HG03354 (cell line): ENCODE measurements at regions not wholly inside any gene's neighbourhood (a gene's known extent, or its start where the extent isn't known, plus 50 kb on each side); places are given as distances from the start of the nearest gene placed in this dataset.

Source experiments
- ATAC-seq: cut with Tn5 transposase; IDR thresholded peaks from one replicate; pipeline ENCODE4 v1.9.1; 2021; ENCODE audit warnings: mild to moderate bottlenecking; ENCODE audit not compliant: unreplicated experiment, poor library complexity, severe bottlenecking

DNA sequence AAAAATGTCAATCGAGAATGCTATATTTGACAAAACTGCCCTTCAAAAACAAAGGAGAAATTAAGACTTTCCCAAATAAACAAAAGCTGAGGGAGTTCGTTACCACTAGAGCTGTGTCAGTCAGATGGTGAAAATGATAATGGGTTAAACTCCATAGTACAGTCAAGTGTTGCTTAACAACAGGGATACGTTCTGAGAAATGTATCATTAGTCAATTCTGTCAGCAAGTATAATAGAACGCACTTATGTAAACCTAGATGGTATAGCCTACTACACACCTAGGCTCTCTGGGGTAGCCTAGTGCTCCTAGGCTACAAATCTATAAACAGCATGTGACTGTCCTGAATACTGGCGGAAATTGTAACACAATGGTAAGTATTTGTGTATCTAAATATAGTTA, 138.7 kb downstream of the DRD1 start:
- no peak for ATAC-seq

DNA sequence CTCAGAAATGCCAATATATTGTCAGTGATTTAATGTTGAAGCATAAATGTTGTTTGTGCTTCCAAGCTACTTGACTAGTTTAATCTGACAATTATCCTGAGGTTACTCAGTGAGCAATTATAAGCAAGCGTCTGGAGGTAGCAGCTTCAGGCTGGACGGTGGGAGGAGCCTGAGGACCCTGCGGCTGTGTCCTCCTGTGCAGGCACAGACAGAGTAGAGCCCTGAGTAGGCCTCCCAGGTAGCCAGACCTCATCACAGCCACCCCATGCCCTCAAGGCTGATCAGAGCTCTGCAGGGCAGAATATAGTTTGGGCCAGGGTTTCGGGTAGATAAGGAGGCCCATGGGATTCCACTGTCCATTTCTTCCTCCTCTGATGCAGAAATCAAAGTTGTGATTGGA, 153.6 kb downstream of the DRD1 start:
- no peak for ATAC-seq

DNA sequence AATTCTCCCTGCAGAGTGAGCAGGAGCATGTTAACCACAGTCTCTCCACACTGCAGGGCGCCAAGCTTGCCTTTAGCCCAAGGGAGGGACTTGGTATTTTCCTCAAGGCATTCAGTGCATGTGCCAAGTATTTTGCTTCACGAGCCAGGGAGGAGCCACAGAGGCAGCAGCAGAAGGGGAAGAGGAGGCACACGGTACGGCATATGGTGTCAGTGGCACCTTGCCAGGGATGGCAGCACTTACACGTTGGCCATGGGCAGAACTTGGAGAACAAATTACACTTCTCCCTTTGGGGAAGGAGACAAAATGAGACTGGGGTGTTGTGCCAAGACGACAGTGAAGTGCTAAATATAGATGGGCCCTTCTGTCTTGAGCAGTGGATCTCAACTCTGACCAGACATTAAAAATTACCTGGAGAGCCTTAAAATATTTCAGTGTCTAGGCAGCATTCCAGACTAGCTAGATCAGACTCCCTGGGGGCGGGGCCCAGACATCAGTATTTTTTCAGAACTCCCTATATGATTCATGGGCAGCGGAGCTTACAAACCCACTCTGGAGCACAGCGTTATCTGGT, 155.8 kb downstream of the DRD1 start:
- no peak for ATAC-seq

DNA sequence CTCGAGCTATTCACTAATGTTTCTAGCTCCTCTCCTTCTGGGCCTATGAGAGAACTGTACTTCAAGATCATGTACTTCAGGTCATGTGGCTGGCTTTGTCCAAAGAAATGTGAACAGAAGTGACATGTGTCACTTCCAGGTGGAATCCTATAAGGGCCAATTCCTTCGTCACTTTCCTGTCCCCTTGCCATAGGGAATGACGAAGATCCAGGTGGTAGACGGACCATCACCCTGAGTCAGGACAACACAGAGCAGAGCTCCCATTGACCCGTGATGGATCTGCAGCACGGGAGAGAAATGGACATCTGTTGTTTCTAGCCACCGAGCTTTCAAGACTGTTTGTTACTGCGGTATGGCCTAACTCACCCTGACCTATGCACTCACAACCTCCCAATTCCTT, 157.0 kb downstream of the DRD1 start:
- ATAC-seq = no peak

DNA sequence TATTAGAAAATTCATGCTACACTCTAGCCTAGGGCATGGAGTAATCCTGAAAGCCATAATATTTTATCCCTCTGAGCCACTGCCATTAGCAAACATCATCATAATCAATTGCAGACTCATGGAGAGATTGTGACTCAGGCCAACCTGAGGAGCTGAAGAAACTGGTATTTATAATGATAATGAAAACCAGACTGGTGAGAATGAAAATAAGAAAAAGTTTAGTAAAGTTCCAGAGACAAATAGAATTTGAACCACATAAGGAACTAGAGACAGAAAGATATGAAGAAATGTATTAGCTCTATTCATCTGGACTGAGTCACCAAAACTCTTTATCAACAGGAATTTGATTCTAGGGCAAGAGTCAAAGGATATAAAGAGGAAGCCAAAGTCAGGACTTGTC, 158.7 kb downstream of the DRD1 start:
- no peak for ATAC-seq

DNA sequence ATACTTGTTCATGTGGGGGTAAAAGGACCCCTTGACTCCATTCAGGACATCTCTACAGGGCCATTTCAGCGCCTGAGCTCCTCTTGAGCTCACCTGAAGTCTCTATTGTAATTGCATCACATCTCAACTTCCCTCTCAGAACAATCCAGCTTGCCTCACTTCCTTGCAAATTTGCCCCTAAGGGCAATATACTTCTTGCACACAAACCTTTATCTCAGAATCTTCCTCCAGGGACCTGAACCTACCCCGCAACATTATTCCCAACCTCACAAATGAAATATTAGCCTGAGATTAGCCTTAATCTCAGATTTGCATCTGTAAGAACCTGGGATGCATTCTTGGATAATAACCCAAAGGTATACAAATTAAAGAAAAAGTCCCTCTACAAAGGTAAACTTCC, 159.2 kb downstream of the DRD1 start:
- no peak for ATAC-seq

DNA sequence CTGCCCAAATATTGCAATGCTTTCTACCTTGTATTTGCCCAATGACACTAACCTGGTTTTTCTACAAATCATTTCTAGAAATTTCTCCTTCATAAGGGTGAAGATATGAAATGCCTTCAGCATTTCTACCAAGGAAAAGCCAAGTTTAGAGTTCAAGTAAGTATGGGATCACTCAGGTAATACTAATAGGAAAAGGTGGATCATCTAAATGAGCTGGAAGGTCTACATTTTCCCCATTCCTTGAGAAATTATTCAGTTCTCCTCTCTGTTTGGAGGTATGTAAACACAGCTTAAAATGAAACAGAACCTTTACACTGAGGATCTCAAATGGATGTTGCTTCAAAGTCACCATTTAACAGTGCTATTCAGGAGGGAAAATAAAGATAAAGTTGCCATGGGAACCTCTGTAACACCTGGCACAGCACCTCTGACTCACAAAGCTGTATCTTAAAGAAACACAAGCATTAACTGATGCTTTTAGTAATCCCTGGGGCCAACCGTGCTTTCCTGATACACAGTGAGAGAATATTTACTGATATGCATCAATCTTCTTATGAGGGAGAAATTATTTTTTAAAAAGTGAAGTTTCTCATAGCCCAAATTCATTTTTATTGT, 161.3 kb downstream of the DRD1 start:
- no peak for ATAC-seq

DNA sequence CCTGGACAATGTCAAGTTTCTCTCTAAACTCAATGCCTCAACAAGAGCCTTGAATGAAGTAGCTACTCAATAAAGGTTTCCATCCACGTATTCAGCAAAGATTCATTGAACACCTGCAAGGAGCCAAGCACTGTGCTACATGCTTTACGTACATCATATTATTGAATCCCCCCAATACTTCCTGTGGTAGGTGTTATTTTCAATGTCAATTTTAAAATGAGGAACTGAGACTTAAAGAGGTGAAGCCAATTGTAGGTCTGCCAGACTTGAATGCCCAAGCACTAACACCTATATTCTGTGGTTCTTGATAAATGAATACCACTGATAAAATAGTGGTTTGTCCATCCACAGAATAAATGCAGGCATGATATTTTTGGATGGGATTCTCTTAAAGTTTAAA, 162.3 kb downstream of the DRD1 start:
- ATAC-seq = peak; percentile 70

DNA sequence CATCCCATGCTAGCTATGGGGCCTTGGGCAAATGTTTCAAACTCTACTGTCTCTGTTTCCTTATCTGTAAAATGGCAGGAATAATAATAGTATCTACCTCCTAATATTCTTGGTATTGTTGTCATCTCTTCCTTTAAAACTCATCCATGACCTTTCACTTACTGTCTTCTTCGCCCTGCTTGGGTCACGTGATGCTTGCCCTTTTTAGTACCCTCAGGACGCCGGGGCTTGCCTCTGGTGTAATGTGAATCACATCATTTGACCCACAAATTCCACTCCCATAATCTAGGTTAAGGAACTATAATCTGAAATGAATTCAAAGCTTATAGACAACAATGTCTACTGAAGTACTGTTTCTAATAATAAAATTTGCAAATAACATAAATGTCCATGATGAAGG, 162.7 kb downstream of the DRD1 start:
- no peak for ATAC-seq

DNA sequence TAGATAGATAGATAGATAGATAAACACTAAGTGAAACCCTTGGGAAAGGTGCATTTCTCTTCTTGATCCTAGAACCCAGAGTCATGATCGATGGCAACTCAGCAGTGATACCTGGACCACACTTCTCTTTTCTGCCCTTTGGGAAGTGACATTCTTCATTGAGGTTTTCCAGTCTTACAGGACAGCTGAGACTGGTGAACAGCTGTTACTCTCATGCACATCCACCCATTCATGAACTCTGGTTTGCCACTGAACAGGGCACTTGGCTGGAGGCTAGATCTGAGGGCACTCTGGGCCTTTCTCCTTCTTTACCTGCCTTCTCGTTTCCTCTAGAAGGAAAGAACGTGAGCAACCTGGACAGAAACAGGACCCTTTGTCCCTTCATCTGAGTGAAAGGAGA, 164.5 kb downstream of the DRD1 start:
- ATAC-seq = no peak

DNA sequence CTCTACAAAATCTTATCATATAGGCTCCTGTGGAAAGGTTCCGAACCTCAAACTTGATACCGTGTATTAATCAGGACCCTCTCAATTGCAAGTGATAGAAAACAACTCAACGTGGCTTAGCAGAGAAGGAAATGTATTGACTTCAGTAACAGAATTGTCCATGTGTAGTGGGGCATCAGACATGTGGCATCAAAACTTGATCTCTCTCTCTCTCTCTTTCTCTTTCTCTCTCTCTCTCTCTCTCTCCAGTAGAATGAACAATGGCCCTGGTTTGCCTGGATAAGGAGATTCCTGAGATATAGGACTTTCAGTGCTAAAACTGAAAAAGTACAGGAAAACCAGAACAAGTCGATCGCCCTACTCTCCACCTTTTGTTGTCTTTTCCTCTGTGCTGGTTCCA, 168.2 kb downstream of the DRD1 start:
- ATAC-seq = no peak

DNA sequence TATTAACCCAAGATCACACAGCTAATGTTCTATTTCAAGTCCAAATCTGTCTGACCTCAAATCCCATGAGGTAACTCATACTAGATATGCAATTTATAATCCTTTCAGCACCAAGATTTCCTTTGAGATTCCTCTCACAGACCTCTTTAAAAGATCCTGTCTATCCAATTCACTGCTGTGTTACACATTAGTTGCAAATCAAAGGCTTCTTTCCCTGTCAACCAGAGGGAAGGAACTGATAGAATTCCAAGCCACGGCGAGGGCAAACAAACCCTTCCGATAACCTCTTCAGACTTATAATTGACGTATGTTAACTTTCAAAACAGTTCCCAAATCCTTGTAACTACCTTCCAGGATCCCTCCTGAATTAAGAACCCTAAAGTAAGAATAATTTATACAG, 168.9 kb downstream of the DRD1 start:
- ATAC-seq = no peak

DNA sequence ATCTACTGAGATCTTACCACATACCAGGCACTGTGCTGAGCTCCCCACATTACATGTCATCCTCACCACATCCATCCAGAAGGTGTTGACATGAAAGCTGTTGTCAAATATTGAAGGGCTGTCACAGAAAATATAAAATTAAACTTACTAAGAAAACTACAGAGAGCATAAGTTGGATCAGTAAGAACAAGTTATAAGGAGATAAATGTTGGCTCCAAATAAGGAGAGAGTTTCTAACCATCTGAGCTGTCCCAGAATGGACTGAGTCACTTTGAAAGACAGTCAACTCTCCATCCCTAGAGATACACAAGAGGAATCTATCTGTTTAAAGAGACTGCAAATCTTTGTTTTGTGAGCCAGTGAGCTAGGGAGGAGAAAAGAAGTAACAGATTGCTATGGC, 169.8 kb downstream of the DRD1 start:
- ATAC-seq = no peak

DNA sequence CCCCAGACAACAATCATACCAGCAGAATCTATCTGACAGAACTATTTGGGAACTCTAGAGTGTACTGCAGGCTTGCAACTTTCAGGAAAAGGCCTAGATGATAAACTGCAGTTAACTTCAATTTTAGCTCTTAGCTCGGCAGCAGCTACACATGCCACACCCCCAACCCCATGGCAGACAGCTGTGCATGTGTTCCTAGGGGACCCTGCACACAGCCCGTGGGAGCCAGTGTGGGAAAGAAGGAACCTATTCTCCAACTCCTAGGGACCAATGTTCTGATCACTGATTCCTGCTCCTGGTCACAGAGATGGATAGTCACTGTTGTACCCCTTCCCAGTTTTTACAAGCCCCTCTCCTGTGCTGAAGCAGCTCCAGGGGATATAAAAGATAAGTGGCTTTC, 179.6 kb downstream of the DRD1 start:
- ATAC-seq = no peak

DNA sequence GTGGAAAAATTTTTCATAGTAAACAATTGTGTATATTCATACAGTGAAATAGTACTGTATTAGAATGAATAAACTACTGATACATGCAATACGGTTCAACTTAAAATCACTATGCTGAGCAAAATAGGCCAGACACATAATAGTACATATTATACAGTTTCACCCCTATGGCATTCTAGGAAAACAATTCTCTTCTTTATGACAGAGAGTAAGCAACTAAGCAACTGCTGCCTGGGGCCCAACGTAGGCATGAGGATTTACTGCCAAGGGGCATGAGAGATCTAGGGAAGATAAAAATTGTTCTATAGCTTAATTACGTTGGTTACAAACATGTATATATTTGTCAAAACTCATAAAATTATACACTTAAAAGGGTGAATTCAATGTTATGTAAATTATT, 180.2 kb downstream of the DRD1 start:
- ATAC-seq = no peak

DNA sequence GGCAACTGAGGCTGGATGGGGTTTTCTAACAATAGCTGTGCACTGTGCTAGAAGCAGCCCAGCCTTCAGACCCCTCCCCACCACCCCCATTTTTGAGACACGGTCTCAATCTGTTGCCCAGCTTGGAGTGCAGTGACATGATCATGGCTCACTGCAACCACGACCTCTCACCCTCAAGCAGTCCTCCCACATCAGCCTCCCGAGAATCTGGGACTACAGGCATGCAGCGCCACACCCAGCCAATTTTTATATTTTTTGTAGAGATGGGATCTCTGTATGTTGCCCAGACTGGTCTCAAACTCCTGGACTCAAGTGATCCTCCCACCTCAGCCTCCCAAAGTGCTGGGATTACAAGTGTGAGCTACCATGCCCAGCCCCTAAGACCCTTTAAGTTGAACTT, 182.5 kb downstream of the DRD1 start:
- ATAC-seq = no peak

DNA sequence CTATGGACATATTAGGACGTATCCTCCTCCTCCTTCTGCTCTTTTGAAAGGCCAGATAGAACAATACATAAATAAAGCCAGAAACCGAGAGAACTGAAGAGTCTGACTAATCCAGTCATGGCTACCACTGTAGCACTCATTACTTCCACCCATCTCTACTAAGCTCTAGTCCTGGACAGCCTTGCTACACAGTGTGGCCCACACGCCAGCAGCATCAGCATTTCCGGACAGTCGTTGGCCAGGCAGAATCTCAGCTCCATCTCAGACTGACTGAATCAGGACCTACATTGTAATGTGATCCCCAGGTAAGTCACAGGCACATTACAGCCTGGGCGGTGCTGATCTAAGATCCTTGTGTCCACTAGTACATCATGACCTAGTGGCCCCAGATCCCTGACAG, 182.9 kb downstream of the DRD1 start:
- no peak for ATAC-seq

DNA sequence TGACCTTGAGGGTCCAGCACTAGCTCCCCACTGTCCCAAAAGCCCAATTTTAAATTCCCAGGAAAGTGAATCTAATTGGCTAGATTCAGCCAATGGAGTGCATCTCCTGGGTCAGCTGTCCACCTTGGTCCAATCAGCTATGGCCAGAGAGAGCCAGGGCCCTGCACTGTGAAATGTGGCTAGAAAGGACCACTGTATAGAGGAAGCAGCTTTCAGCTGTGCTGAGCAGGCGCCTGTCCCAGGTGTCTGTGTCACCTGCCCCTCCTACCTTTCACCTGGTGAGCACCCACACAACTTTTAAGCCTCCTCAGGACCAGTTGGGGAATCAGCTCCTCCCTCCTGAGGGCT, 186.2 kb downstream of the DRD1 start:
- ATAC-seq = no peak

DNA sequence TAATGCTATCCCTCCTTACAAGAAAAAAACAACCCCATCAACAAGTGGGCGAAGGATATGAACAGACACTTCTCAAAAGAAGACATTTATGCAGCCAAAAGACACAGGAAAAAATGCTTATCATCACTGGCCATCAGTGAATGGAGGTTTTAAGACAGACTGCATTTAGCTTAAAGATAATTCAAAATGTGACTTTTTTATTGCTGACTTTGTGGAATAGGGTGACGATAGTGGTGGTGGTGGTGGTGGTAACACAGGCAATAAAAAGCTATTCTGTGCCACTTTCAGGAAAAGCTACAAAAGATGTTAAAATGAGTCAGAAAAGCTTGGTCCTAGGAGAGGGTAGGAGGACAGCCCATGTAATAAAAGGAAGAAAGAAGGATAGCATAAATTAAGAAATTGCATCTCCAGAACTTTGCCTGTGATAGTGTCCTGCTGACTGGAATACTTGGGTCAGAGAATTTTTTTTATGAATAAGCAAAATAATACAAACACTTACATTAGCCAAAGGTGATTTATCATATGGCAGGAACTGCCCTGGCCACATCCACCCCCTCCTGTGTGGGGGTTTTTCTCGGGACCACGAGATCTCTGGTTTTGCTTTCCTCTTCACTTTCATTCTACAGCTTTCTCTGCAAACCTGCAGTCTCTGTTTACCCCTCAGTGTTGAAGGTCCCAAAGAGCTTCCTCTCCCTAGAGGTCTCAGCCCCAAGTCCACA, 186.7 kb downstream of the DRD1 start:
- ATAC-seq = no peak

DNA sequence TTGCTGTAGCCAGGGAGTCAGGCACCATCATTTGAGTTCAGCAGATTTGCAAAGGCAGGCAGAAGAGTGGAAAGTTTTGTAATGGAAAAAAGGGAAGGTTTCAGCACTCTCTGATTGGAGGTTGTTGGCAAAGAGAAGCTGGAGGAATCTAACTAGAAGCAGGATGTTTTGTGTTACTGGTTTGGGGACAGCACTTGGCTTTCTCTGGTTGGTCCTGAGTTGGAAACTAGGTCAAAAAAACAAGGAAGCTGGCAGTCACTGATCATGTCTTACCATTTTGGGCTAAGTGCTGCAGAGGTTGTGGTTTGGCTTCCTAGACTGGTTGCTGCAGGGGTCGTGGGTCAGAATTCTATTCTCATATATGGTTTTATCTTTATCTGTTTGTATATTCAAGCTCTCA, 189.8 kb downstream of the DRD1 start:
- no peak for ATAC-seq

DNA sequence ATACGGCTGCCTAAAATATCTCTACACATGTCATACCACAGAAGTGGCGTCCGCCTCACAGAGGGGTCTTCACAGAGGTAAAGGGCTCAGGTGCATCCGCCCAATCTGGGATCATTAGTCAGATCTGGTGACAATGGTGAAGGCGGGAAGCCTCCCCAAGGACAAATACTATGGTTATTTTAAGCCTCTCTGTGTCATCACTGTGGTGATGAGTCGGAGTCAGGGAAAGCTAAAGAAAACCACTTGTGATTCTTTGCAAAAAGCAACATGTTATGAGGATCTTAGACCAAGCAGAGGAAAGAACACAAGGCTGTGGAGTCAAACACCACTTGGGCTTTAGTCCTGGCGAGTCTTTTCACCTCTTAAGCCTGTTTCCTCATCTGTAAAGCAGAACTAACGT, 190.4 kb downstream of the DRD1 start:
- ATAC-seq = no peak
